Mesodermal cell (in vitro differentiated cells): ENCODE measurements at regions not wholly inside any gene's neighbourhood (a gene's known extent, or its start where the extent isn't known, plus 50 kb on each side); places are given as distances from the start of the nearest gene placed in this dataset.

Experiments
- H3K27ac ChIP-seq: 2 replicates; pipeline ENCODE4 v1.7.0; 2013; ENCODE audit warnings: mild to moderate bottlenecking, low read depth, low read length, moderate library complexity; ENCODE audit not compliant: severe bottlenecking
- H3K36me3 ChIP-seq: 2 replicates; pipeline ENCODE4 v1.7.1; 2013; ENCODE audit warnings: mild to moderate bottlenecking, low read length, moderate library complexity; ENCODE audit not compliant: control insufficient read depth, insufficient read depth
- H3K4me1 ChIP-seq: one replicate; pipeline ENCODE4 v1.7.1; 2013; ENCODE audit warnings: mild to moderate bottlenecking, low read length; ENCODE audit not compliant: insufficient read depth, control insufficient read depth, poor library complexity, severe bottlenecking
- H3K4me3 ChIP-seq: 2 replicates; pipeline ENCODE4 v1.7.0; 2013; ENCODE audit warnings: low read length, control low read depth, mild to moderate bottlenecking; ENCODE audit not compliant: insufficient read depth, poor library complexity, severe bottlenecking; ENCODE audit errors: extremely low read depth
- H3K9me3 ChIP-seq: 2 replicates; pipeline ENCODE4 v1.7.1; 2013; ENCODE audit warnings: mild to moderate bottlenecking, low read length, moderate library complexity; ENCODE audit not compliant: control insufficient read depth
- WGBS, 2 experiments: methylation state at CpG; one replicate each; pipeline ENCODE4 v1.1.5; 2013; ENCODE audit warnings: missing lambda C conversion rate in 2 of 2; ENCODE audit not compliant: insufficient coverage in 2 of 2; 5-methylcytosine and 5-hydroxymethylcytosine counted together

- H3K27ac ChIP-seq, result no peak overlapping the region
- H3K9me3 ChIP-seq, result no peaks in the 10 kb centered on the region
- no peaks in the 10 kb centered on the region for H3K36me3 ChIP-seq
- WGBS, 2 experiments, result 56 to 58% methylated on average over 2 of the region's 4 CpGs
- H3K4me3 ChIP-seq, result no peak overlapping the region
- H3K4me1 ChIP-seq, result no peaks in the 10 kb centered on the region
Observed at GRCh38 chr10:128763588-128763987, 637.4 kb upstream of the MKI67 start.

- WGBS, 2 experiments, result 83 to 84% methylated on average over 8 of the region's 11 CpGs
- H3K4me1 ChIP-seq, result no peaks in the 10 kb centered on the region
Observed at GRCh38 chr10:128764190-128764589, 638.0 kb upstream of the MKI67 start.

GRCh38 chr10:128766915-128767314, 640.7 kb upstream of the MKI67 start:
- no peaks in the 10 kb centered on the region for H3K9me3 ChIP-seq
- no peaks in the 10 kb centered on the region for H3K36me3 ChIP-seq
- WGBS, 2 experiments, result 63 to 100% methylated on average over 1 of the region's 2 CpGs
- H3K4me3 ChIP-seq, result no peak overlapping the region
- H3K27ac ChIP-seq, result no peak overlapping the region
- no peaks in the 10 kb centered on the region for H3K4me1 ChIP-seq

More at GRCh38 chr10:128764190-128764589, 638.0 kb upstream of the MKI67 start:
- Histone ChIP-seq H3K4me3 (no peak overlapping the region), H3K9me3 (no peaks in the 10 kb centered on the region), H3K27ac (no peak overlapping the region), H3K36me3 (no peaks in the 10 kb centered on the region)

- Histone ChIP-seq H3K4me1 (no peaks in the 10 kb centered on the region), H3K4me3 (no peak overlapping the region), H3K27ac (no peak overlapping the region), H3K9me3 (no peaks in the 10 kb centered on the region), H3K36me3 (no peaks in the 10 kb centered on the region)
- 100% methylated on average over 1 of the region's 1 CpG for WGBS, 2 experiments
Observed at GRCh38 chr10:128774979-128775378, 648.8 kb upstream of the MKI67 start.

DNA sequence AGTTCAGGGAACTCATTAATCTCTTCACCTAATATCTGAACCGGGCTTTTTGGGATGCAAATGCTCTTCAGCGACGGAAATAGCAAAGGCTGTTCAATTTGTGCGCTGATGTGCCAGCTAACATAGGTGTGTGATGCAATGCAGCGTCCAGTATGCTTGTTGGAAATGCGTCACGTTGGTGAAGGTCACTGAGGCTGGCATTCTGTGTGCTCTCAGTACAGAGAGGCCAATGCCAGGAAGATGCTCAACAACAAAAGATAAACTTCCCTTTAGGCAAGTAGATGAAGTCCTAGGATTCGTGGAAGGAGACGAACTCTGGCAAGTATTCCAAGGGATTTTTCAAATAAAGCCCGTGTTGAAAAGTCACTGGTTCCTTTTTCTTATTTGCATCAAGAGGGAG, 649.5 kb upstream of the MKI67 start:
- no peaks in the 10 kb centered on the region for H3K36me3 ChIP-seq
- H3K27ac ChIP-seq, result no peak overlapping the region
- no peaks in the 10 kb centered on the region for H3K9me3 ChIP-seq
- H3K4me1 ChIP-seq, result no peaks in the 10 kb centered on the region
- no peak overlapping the region for H3K4me3 ChIP-seq
- WGBS, 2 experiments, result 87 to 94% methylated on average over 10 of the region's 10 CpGs

DNA sequence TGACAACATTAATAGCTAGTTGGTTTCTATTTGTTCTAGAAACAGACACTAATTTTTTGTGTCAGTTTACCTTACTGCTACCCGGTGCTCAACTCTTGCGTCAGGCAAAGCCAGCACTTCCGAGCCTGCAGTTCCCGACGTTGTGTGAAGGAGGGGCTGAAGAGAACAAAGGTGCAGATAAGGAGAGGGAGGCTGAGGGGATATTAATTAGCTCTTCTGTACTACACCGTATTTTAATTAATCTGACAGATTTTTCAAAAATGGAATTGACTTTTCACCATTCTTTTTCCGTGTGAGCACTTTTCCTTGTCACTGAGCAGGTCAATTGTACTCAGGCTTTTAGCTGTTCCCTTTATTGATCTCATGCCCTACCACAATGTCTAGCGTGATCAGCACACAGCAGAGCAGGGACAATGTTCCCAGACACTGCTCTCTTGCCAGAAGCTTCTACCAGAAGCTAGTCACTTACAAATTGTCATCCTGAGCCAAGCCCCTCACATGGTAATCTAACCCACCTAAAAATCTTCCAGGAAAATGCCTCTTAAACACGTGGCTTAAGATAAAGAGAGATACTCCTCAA, 650.5 kb upstream of the MKI67 start:
- Histone ChIP-seq H3K9me3 (no peaks in the 10 kb centered on the region), H3K36me3 (no peaks in the 10 kb centered on the region), H3K4me1 (no peaks in the 10 kb centered on the region), H3K4me3 (no peak overlapping the region), H3K27ac (no peak overlapping the region)
- 81 to 86% methylated on average over 3 to 6 of the region's 9 CpGs for WGBS, 2 experiments

DNA sequence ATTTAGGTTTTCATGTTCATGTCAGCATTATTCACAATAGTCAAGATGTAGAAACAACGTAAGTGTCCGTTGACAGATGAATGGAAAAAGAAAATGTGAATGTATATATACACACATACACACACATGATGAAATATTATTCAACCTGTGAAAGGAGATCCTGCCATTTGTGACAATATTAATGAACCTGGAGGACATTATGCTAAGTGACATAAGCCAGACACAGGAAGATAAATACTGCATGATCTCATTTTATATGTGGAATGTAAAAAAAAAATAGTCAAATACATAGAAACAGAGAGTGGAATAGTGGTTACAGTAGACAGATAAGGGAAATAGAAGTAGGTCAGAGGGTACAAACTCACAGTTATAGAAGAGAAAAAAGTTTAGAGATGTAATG, 651.1 kb upstream of the MKI67 start:
- H3K9me3 ChIP-seq, result no peaks in the 10 kb centered on the region
- H3K36me3 ChIP-seq, result no peaks in the 10 kb centered on the region
- no peak overlapping the region for H3K27ac ChIP-seq
- WGBS, 2 experiments, result no CpG with 5 or more reads among the region's 2 CpGs
- no peak overlapping the region for H3K4me3 ChIP-seq
- H3K4me1 ChIP-seq, result no peaks in the 10 kb centered on the region

- WGBS, 2 experiments, result 94 to 95% methylated on average over 6 to 7 of the region's 15 CpGs
- H3K27ac ChIP-seq, result no peak overlapping the region
- no peak overlapping the region for H3K4me3 ChIP-seq
- H3K9me3 ChIP-seq, result no peaks in the 10 kb centered on the region
- H3K36me3 ChIP-seq, result no peaks in the 10 kb centered on the region
- H3K4me1 ChIP-seq, result no peaks in the 10 kb centered on the region
Observed at GRCh38 chr10:128779416-128779815, 653.2 kb upstream of the MKI67 start.

DNA sequence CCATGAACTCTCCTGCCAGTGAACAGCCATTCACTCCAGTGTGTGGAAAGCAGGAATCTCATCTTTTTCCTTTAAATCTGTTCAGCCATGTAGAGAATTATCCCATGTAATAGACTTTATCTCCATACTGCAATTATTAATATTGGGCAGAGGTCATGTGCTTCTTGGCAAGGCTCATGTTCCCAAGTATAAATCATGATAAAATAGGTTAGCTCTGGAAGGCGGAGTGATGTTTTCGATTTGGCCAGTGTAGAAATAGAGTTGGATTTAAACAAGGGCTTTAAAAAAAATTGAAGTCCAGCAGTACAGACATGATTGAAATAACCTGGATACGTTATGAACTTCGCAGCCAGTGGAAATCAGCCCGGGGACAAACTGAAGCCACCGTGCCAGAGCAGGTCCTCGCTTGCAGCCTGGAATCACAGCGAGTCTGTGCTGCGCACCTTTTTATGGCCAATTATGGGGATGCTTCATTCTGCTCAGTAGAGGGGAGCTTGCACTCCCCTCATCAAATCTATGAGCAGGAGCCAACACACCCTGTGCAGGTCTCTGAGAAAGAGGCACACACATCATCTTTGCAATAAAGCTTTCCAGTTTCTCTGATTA, 654.0 kb upstream of the MKI67 start:
- no peaks in the 10 kb centered on the region for H3K4me1 ChIP-seq
- 92 to 94% methylated on average over 9 of the region's 9 CpGs for WGBS, 2 experiments
- no peaks in the 10 kb centered on the region for H3K9me3 ChIP-seq
- no peak overlapping the region for H3K27ac ChIP-seq
- no peak overlapping the region for H3K4me3 ChIP-seq
- no peaks in the 10 kb centered on the region for H3K36me3 ChIP-seq

- no peaks in the 10 kb centered on the region for H3K36me3 ChIP-seq
- no peak overlapping the region for H3K27ac ChIP-seq
- no peaks in the 10 kb centered on the region for H3K9me3 ChIP-seq
- no peaks in the 10 kb centered on the region for H3K4me1 ChIP-seq
- WGBS, 2 experiments, result no CpG with 5 or more reads among the region's 3 CpGs
- H3K4me3 ChIP-seq, result no peak overlapping the region
Observed at GRCh38 chr10:128781637-128782036, 655.4 kb upstream of the MKI67 start.

- Histone ChIP-seq H3K36me3 (no peaks in the 10 kb centered on the region), H3K27ac (no peak overlapping the region)
Observed at GRCh38 chr10:128784444-128784843, 658.2 kb upstream of the MKI67 start.

More at GRCh38 chr10:128784444-128784843, 658.2 kb upstream of the MKI67 start:
- H3K9me3 ChIP-seq, result no peaks in the 10 kb centered on the region
- no peaks in the 10 kb centered on the region for H3K4me1 ChIP-seq
- no peak overlapping the region for H3K4me3 ChIP-seq
- WGBS, 2 experiments, result no CpG with 5 or more reads among the region's 2 CpGs
